ENCODE measurements at regions not wholly inside any gene's neighbourhood (a gene's known extent, or its start where the extent isn't known, plus 50 kb on each side); places are given as distances from the start of the nearest gene placed in this dataset.

- Histone ChIP-seq H2BK12ac (ENCODE audit: low read length in 2 of 2) (no peak overlapping the region), H3K27ac (ENCODE audit: low read length, poor library complexity, severe bottlenecking) (peak overlapping the region; percentile 78), H3K14ac (ENCODE audit: low read length in 2 of 2) (no peak overlapping the region), H4K91ac (ENCODE audit: low read length) (no peak overlapping the region), H3K23ac (ENCODE audit: low read length in 2 of 2) (no peak overlapping the region), H3K9me3 (ENCODE audit: control insufficient read depth, low read length) (no peaks in the 10 kb centered on the region), H2BK120ac (ENCODE audit: low read depth, low read length) (no peak overlapping the region), H4K8ac (ENCODE audit: low read length) (no peak overlapping the region), H3K18ac (ENCODE audit: low read depth in 1 of 2, low read length in 2 of 2) (no peak overlapping the region), H3K4me2 (ENCODE audit: low read length, poor library complexity, severe bottlenecking) (no peak overlapping the region), H3K9ac (ENCODE audit: low read length) (peak overlapping the region; percentile 92), H3K79me1 (replicated peaks; ENCODE audit: low read length, poor library complexity, severe bottlenecking) (no peaks in the 10 kb centered on the region), H3K4me1 (ENCODE audit: control insufficient read depth, insufficient read depth, low read depth, low read length) (peaks cover 1% of the 10 kb centered on the region), H2AFZ (ENCODE audit: low read depth, low read length) (no peak overlapping the region), H2BK5ac (ENCODE audit: low read depth, low read length, poor library complexity, severe bottlenecking) (no peak overlapping the region), H3K36me3 (ENCODE audit: control insufficient read depth in 1 of 2, insufficient read depth in 2 of 2, low read depth in 1 of 2, low read length in 2 of 2) (no peaks in the 10 kb centered on the region), H3K4me3 (ENCODE audit: insufficient read depth in 1 of 2, low read depth in 1 of 2, low read length in 2 of 2) (peak overlapping the region in 1 of 2 experiments; percentile 7), H2BK15ac (ENCODE audit: low read depth, poor library complexity, severe bottlenecking) (no peak overlapping the region), H2AK5ac (ENCODE audit: low read length, severe bottlenecking) (no peak overlapping the region), H3K4ac (ENCODE audit: low read depth in 1 of 2, low read length in 2 of 2) (no peak overlapping the region), H3K27me3 (ENCODE audit: control insufficient read depth in 1 of 2, insufficient read depth in 1 of 2, low read length in 2 of 2) (no peaks in the 10 kb centered on the region)
- no peak for DNase-seq
- 78% methylated on average over 1 of the region's 1 CpG for WGBS
These were observed 243.2 kb upstream of the TENT5A start for GRCh38 chr6:81995548-81996289.

- no peak overlapping the region for H2BK15ac ChIP-seq (ENCODE audit: low read depth, poor library complexity, severe bottlenecking)
- H2AK5ac ChIP-seq (ENCODE audit: low read length, severe bottlenecking) = no peak overlapping the region
- H2BK120ac ChIP-seq (ENCODE audit: low read depth, low read length) = no peak overlapping the region
- H3K36me3 ChIP-seq (ENCODE audit: control insufficient read depth in 1 of 2, insufficient read depth in 2 of 2, low read depth in 1 of 2, low read length in 2 of 2) = no peaks in the 10 kb centered on the region
- H3K18ac ChIP-seq (ENCODE audit: low read depth in 1 of 2, low read length in 2 of 2) = no peak overlapping the region
- no peaks in the 10 kb centered on the region for H3K9me3 ChIP-seq (ENCODE audit: control insufficient read depth, low read length)
- H4K91ac ChIP-seq (ENCODE audit: low read length) = no peak overlapping the region
- no peak overlapping the region for H3K4me3 ChIP-seq (ENCODE audit: insufficient read depth in 1 of 2, low read depth in 1 of 2, low read length in 2 of 2)
- DNase-seq = no peak
- H4K8ac ChIP-seq (ENCODE audit: low read length) = no peak overlapping the region
- no peak overlapping the region for H3K4me2 ChIP-seq (ENCODE audit: low read length, poor library complexity, severe bottlenecking)
- H3K23ac ChIP-seq (ENCODE audit: low read length in 2 of 2) = no peak overlapping the region
- H2BK12ac ChIP-seq (ENCODE audit: low read length in 2 of 2) = no peak overlapping the region
- H3K4me1 ChIP-seq (ENCODE audit: control insufficient read depth, insufficient read depth, low read depth, low read length) = no peaks in the 10 kb centered on the region
- H3K9ac ChIP-seq (ENCODE audit: low read length) = no peak overlapping the region
- no peak overlapping the region for H3K14ac ChIP-seq (ENCODE audit: low read length in 2 of 2)
- WGBS = no CpG with 5 or more reads among the region's 3 CpGs
- H2AFZ ChIP-seq (ENCODE audit: low read depth, low read length) = no peak overlapping the region
- no peak overlapping the region for H3K4ac ChIP-seq (ENCODE audit: low read depth in 1 of 2, low read length in 2 of 2)
- no peak overlapping the region for H2BK5ac ChIP-seq (ENCODE audit: low read depth, low read length, poor library complexity, severe bottlenecking)
- no peak overlapping the region for H3K27ac ChIP-seq (ENCODE audit: low read length, poor library complexity, severe bottlenecking)
- H3K79me1 ChIP-seq (replicated peaks; ENCODE audit: low read length, poor library complexity, severe bottlenecking) = no peaks in the 10 kb centered on the region
- no peaks in the 10 kb centered on the region for H3K27me3 ChIP-seq (ENCODE audit: control insufficient read depth in 1 of 2, insufficient read depth in 1 of 2, low read length in 2 of 2)
These were observed 236.4 kb upstream of the TENT5A start for GRCh38 chr6:81988871-81989270.

- no peak overlapping the region for H3K9ac ChIP-seq (ENCODE audit: low read length)
- no peak overlapping the region for H2BK120ac ChIP-seq (ENCODE audit: low read depth, low read length)
- no peak overlapping the region for H3K4me2 ChIP-seq (ENCODE audit: low read length, poor library complexity, severe bottlenecking)
- H3K4me3 ChIP-seq (ENCODE audit: insufficient read depth in 1 of 2, low read depth in 1 of 2, low read length in 2 of 2) = no peak overlapping the region
- no peak overlapping the region for H3K14ac ChIP-seq (ENCODE audit: low read length in 2 of 2)
- no peak overlapping the region for H2BK15ac ChIP-seq (ENCODE audit: low read depth, poor library complexity, severe bottlenecking)
- 94% methylated on average over 1 of the region's 1 CpG for WGBS
- H4K91ac ChIP-seq (ENCODE audit: low read length) = no peak overlapping the region
- no peak overlapping the region for H2BK12ac ChIP-seq (ENCODE audit: low read length in 2 of 2)
- no peaks in the 10 kb centered on the region for H3K9me3 ChIP-seq (ENCODE audit: control insufficient read depth, low read length)
- H3K27ac ChIP-seq (ENCODE audit: low read length, poor library complexity, severe bottlenecking) = no peak overlapping the region
- no peak overlapping the region for H3K18ac ChIP-seq (ENCODE audit: low read depth in 1 of 2, low read length in 2 of 2)
- DNase-seq = no peak
- H2AFZ ChIP-seq (ENCODE audit: low read depth, low read length) = no peak overlapping the region
- no peaks in the 10 kb centered on the region for H3K79me1 ChIP-seq (replicated peaks; ENCODE audit: low read length, poor library complexity, severe bottlenecking)
- no peak overlapping the region for H4K8ac ChIP-seq (ENCODE audit: low read length)
- no peak overlapping the region for H3K4ac ChIP-seq (ENCODE audit: low read depth in 1 of 2, low read length in 2 of 2)
- H3K36me3 ChIP-seq (ENCODE audit: control insufficient read depth in 1 of 2, insufficient read depth in 2 of 2, low read depth in 1 of 2, low read length in 2 of 2) = no peaks in the 10 kb centered on the region
- H3K27me3 ChIP-seq (ENCODE audit: control insufficient read depth in 1 of 2, insufficient read depth in 1 of 2, low read length in 2 of 2) = no peaks in the 10 kb centered on the region
- no peaks in the 10 kb centered on the region for H3K4me1 ChIP-seq (ENCODE audit: control insufficient read depth, insufficient read depth, low read depth, low read length)
- H3K23ac ChIP-seq (ENCODE audit: low read length in 2 of 2) = no peak overlapping the region
- no peak overlapping the region for H2AK5ac ChIP-seq (ENCODE audit: low read length, severe bottlenecking)
- H2BK5ac ChIP-seq (ENCODE audit: low read depth, low read length, poor library complexity, severe bottlenecking) = no peak overlapping the region
These were observed 236.0 kb upstream of the TENT5A start for GRCh38 chr6:81988446-81988845.

GRCh38 chr6:81987293-81987692 lies 234.8 kb upstream of the TENT5A start:
- Histone ChIP-seq H3K27ac (ENCODE audit: low read length, poor library complexity, severe bottlenecking) (no peak overlapping the region), H2BK5ac (ENCODE audit: low read depth, low read length, poor library complexity, severe bottlenecking) (no peak overlapping the region), H3K79me1 (replicated peaks; ENCODE audit: low read length, poor library complexity, severe bottlenecking) (no peaks in the 10 kb centered on the region), H3K23ac (ENCODE audit: low read length in 2 of 2) (no peak overlapping the region), H4K8ac (ENCODE audit: low read length) (no peak overlapping the region), H2BK12ac (ENCODE audit: low read length in 2 of 2) (no peak overlapping the region), H3K14ac (ENCODE audit: low read length in 2 of 2) (no peak overlapping the region), H3K9ac (ENCODE audit: low read length) (no peak overlapping the region), H2BK15ac (ENCODE audit: low read depth, poor library complexity, severe bottlenecking) (no peak overlapping the region), H3K4me2 (ENCODE audit: low read length, poor library complexity, severe bottlenecking) (no peak overlapping the region), H3K4me1 (ENCODE audit: control insufficient read depth, insufficient read depth, low read depth, low read length) (no peaks in the 10 kb centered on the region), H4K91ac (ENCODE audit: low read length) (no peak overlapping the region), H2AK5ac (ENCODE audit: low read length, severe bottlenecking) (no peak overlapping the region), H2BK120ac (ENCODE audit: low read depth, low read length) (no peak overlapping the region), H3K36me3 (ENCODE audit: control insufficient read depth in 1 of 2, insufficient read depth in 2 of 2, low read depth in 1 of 2, low read length in 2 of 2) (no peaks in the 10 kb centered on the region), H3K4ac (ENCODE audit: low read depth in 1 of 2, low read length in 2 of 2) (no peak overlapping the region), H3K4me3 (ENCODE audit: insufficient read depth in 1 of 2, low read depth in 1 of 2, low read length in 2 of 2) (no peak overlapping the region), H3K27me3 (ENCODE audit: control insufficient read depth in 1 of 2, insufficient read depth in 1 of 2, low read length in 2 of 2) (no peaks in the 10 kb centered on the region), H3K9me3 (ENCODE audit: control insufficient read depth, low read length) (no peaks in the 10 kb centered on the region), H3K18ac (ENCODE audit: low read depth in 1 of 2, low read length in 2 of 2) (no peak overlapping the region), H2AFZ (ENCODE audit: low read depth, low read length) (no peak overlapping the region)
- DNase-seq = no peak
- WGBS = 100% methylated on average over 1 of the region's 3 CpGs

Data from mesenchymal stem cell (in vitro differentiated cells and primary cell).